GM23338 (cell line): ENCODE measurements at regions not wholly inside any gene's neighbourhood (a gene's known extent, or its start where the extent isn't known, plus 50 kb on each side); places are given as distances from the start of the nearest gene placed in this dataset.

Source experiments
- ATAC-seq: fragments of 200-7000 bp; cut with Tn5 transposase; 3 replicates; pipeline ENCODE4 v1.9.1; 2020
- DNase-seq: peaks from one replicate; pipeline ENCODE4 v3.0.0-alpha.2; 2015; ENCODE audit warnings: low spot score
- H2AFZ ChIP-seq: fragments of 200-600 bp; sonication (generic); 2 replicates; pipeline ENCODE4 v1.8.0; 2016; ENCODE audit warnings: antibody characterized with exemption, mild to moderate bottlenecking, moderate library complexity
- H3F3A ChIP-seq: fragments of 200-600 bp; sonication (generic); replicated peaks from 2 replicates; pipeline ENCODE4 v1.8.0; 2017; ENCODE audit warnings: antibody characterized with exemption, mixed run types, low read depth
- H3K27ac ChIP-seq: fragments of 200-600 bp; sonication (generic); 2 replicates; pipeline ENCODE4 v1.6.1; 2016; ENCODE audit warnings: low read depth
- H3K27me3 ChIP-seq: fragments of 200-600 bp; sonication (generic); 2 replicates; pipeline ENCODE4 v1.8.0; 2016; ENCODE audit warnings: mild to moderate bottlenecking, mixed run types, moderate library complexity; ENCODE audit not compliant: insufficient read depth
- H3K36me3 ChIP-seq: fragments of 200-600 bp; sonication (generic); 2 replicates; pipeline ENCODE4 v1.8.0; 2016; ENCODE audit warnings: mild to moderate bottlenecking; ENCODE audit not compliant: insufficient read depth
- H3K4me1 ChIP-seq: fragments of 200-600 bp; sonication (generic); 2 replicates; pipeline ENCODE4 v1.8.0; 2016; ENCODE audit warnings: mild to moderate bottlenecking, moderate library complexity; ENCODE audit not compliant: insufficient read depth
- H3K4me2 ChIP-seq: fragments of 200-600 bp; sonication (generic); 2 replicates; pipeline ENCODE4 v1.7.1; 2017; ENCODE audit warnings: mixed run types
- H3K4me3 ChIP-seq: fragments of 200-600 bp; sonication (generic); 2 replicates; pipeline ENCODE4 v1.6.1; 2016; ENCODE audit warnings: mixed run types
- H3K79me2 ChIP-seq: fragments of 200-600 bp; sonication (generic); replicated peaks from 2 replicates; pipeline ENCODE4 v1.8.0; 2017; ENCODE audit warnings: mild to moderate bottlenecking; ENCODE audit not compliant: insufficient read depth
- H3K9me2 ChIP-seq: fragments of 200-600 bp; sonication (generic); 2 replicates; pipeline ENCODE4 v1.8.0; 2017; ENCODE audit not compliant: insufficient read depth
- H4K20me1 ChIP-seq: fragments of 200-600 bp; sonication (generic); replicated peaks from 2 replicates; pipeline ENCODE4 v1.8.0; 2017; ENCODE audit warnings: mild to moderate bottlenecking; ENCODE audit not compliant: insufficient read depth
- H3K27ac Mint-ChIP-seq: 2 replicates; pipeline ENCODE4 v1.8.0; 2020; ENCODE audit warnings: inconsistent platforms, mild to moderate bottlenecking, moderate library complexity, mixed read lengths
- H3K27me3 Mint-ChIP-seq: 3 replicates; pipeline ENCODE4 v1.8.0; 2022; ENCODE audit warnings: low read depth, mild to moderate bottlenecking, moderate library complexity, mixed read lengths, inconsistent platforms; ENCODE audit not compliant: insufficient read depth, poor library complexity
- H3K36me3 Mint-ChIP-seq: 3 replicates; pipeline ENCODE4 v1.8.0; 2021; ENCODE audit warnings: low read depth, mild to moderate bottlenecking, inconsistent platforms, moderate library complexity, mixed read lengths
- H3K4me1 Mint-ChIP-seq: 3 replicates; pipeline ENCODE4 v1.8.0; 2020; ENCODE audit warnings: mild to moderate bottlenecking, inconsistent platforms, mixed read lengths
- H3K4me3 Mint-ChIP-seq: 3 replicates; pipeline ENCODE4 v1.8.0; 2021; ENCODE audit warnings: moderate library complexity, mild to moderate bottlenecking, inconsistent platforms, mixed read lengths
- H3K9me3 Mint-ChIP-seq: 3 replicates; pipeline ENCODE4 v1.8.0; 2020; ENCODE audit warnings: moderate library complexity, mild to moderate bottlenecking, inconsistent platforms, mixed read lengths
- CREB1 ChIP-seq: fragments of 250-450 bp; sonication (Bioruptor Pico); IDR thresholded peaks from 2 replicates; pipeline ENCODE4 v1.5.0; 2020; ENCODE audit warnings: low read depth, mild to moderate bottlenecking, moderate library complexity
- ETS1 ChIP-seq: IDR thresholded peaks from 2 replicates; pipeline ENCODE4 v1.6.1; 2016; ENCODE audit warnings: antibody characterized with exemption
- EZH2 ChIP-seq: fragments of 200-600 bp; sonication (generic); IDR thresholded peaks from one replicate; pipeline ENCODE4 v1.8.0; 2017; ENCODE audit warnings: antibody characterized with exemption, mild to moderate bottlenecking, low read depth; ENCODE audit not compliant: unreplicated experiment
- EZH2phosphoT487 ChIP-seq: fragments of 200-600 bp; sonication (generic); IDR thresholded peaks from one replicate; pipeline ENCODE4 v1.8.1; 2018; ENCODE audit warnings: antibody characterized with exemption; ENCODE audit not compliant: unreplicated experiment
- JUNB ChIP-seq: IDR thresholded peaks from one replicate; pipeline ENCODE4 v1.6.1; 2016; ENCODE audit warnings: antibody characterized with exemption; ENCODE audit not compliant: unreplicated experiment
- NANOG ChIP-seq: IDR thresholded peaks from 2 replicates; pipeline ENCODE4 v1.6.1; 2016; ENCODE audit warnings: antibody characterized with exemption, borderline replicate concordance
- POLR2AphosphoS5 ChIP-seq: IDR thresholded peaks from 2 replicates; pipeline ENCODE4 v1.6.1; 2016; ENCODE audit warnings: antibody characterized with exemption, low read depth
- STAT1 ChIP-seq: IDR thresholded peaks from one replicate; pipeline ENCODE4 v1.6.1; 2016; ENCODE audit warnings: antibody characterized with exemption; ENCODE audit not compliant: unreplicated experiment
- ZNF114 ChIP-seq: fragments of 250-450 bp; sonication (Bioruptor Pico); IDR thresholded peaks from 2 replicates; pipeline ENCODE4 v1.5.0; 2020; ENCODE audit warnings: mild to moderate bottlenecking, moderate library complexity
- ZNF331 ChIP-seq: fragments of 250-450 bp; sonication (Bioruptor Pico); IDR thresholded peaks from 2 replicates; pipeline ENCODE4 v1.5.0; 2020; ENCODE audit warnings: low read depth, mild to moderate bottlenecking, moderate library complexity
- TF ChIP-seq, protein P1 (sequence below), 2 experiments: fragments of 200-600 bp in 1 of 2; sonication (generic) in 1 of 2; conservative IDR thresholded peaks; 2 replicates each; pipeline versions ENCODE4 v1.5.1 to v1.6.1; 2016 to 2017; ENCODE audit warnings: antibody characterized with exemption in 2 of 2, low read depth in 2 of 2, mild to moderate bottlenecking in 2 of 2, moderate library complexity in 1 of 2
- TF ChIP-seq, protein P2 (sequence below): IDR thresholded peaks from one replicate; pipeline ENCODE4 v1.6.1; 2018; ENCODE audit warnings: antibody characterized with exemption; ENCODE audit not compliant: unreplicated experiment
- TF ChIP-seq, protein P3 (sequence below): fragments of 250-450 bp; sonication (Bioruptor Pico); IDR thresholded peaks from 2 replicates; pipeline ENCODE4 v1.5.0; 2020; ENCODE audit warnings: mild to moderate bottlenecking, moderate library complexity

GRCh38 chr20:48406912-48407340 is 420.9 kb downstream of the PREX1 start:
- Histone ChIP-seq H3K9me2 (no peaks in the 10 kb centered on the region), H3K4me1 (peaks cover 18% of the 10 kb centered on the region), H3F3A (no peaks in the 10 kb centered on the region), H3K4me3 (no peak overlapping the region), H3K79me2 (no peaks in the 10 kb centered on the region), H3K36me3 (no peaks in the 10 kb centered on the region), H4K20me1 (no peaks in the 10 kb centered on the region), H2AFZ (0 out of 2 replicates have a peak overlapping the region, but pooled peaks have one; percentile 18), H3K27me3 (no peaks in the 10 kb centered on the region), H3K4me2 (peak overlapping the region; percentile 60), H3K27ac (0 out of 2 replicates have a peak overlapping the region, but pooled peaks have one; percentile 29)
- Mint-ChIP-seq H3K9me3 (no peaks in the 10 kb centered on the region), H3K36me3 (no peaks in the 10 kb centered on the region), H3K4me1 (peaks cover 26% of the 10 kb centered on the region), H3K27ac (no peak overlapping the region), H3K4me3 (no peak overlapping the region), H3K27me3 (peaks cover 4% of the 10 kb centered on the region)
- peak; percentile 42 for ATAC-seq
- TF ChIP-seq, protein P1, sequence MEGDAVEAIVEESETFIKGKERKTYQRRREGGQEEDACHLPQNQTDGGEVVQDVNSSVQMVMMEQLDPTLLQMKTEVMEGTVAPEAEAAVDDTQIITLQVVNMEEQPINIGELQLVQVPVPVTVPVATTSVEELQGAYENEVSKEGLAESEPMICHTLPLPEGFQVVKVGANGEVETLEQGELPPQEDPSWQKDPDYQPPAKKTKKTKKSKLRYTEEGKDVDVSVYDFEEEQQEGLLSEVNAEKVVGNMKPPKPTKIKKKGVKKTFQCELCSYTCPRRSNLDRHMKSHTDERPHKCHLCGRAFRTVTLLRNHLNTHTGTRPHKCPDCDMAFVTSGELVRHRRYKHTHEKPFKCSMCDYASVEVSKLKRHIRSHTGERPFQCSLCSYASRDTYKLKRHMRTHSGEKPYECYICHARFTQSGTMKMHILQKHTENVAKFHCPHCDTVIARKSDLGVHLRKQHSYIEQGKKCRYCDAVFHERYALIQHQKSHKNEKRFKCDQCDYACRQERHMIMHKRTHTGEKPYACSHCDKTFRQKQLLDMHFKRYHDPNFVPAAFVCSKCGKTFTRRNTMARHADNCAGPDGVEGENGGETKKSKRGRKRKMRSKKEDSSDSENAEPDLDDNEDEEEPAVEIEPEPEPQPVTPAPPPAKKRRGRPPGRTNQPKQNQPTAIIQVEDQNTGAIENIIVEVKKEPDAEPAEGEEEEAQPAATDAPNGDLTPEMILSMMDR (conservative IDR thresholded peaks at IDR 0.05; ENCODE audit: low read depth in 2 of 2), result no peak
- TF ChIP-seq POLR2AphosphoS5, result no peak
- TF ChIP-seq, protein P2, sequence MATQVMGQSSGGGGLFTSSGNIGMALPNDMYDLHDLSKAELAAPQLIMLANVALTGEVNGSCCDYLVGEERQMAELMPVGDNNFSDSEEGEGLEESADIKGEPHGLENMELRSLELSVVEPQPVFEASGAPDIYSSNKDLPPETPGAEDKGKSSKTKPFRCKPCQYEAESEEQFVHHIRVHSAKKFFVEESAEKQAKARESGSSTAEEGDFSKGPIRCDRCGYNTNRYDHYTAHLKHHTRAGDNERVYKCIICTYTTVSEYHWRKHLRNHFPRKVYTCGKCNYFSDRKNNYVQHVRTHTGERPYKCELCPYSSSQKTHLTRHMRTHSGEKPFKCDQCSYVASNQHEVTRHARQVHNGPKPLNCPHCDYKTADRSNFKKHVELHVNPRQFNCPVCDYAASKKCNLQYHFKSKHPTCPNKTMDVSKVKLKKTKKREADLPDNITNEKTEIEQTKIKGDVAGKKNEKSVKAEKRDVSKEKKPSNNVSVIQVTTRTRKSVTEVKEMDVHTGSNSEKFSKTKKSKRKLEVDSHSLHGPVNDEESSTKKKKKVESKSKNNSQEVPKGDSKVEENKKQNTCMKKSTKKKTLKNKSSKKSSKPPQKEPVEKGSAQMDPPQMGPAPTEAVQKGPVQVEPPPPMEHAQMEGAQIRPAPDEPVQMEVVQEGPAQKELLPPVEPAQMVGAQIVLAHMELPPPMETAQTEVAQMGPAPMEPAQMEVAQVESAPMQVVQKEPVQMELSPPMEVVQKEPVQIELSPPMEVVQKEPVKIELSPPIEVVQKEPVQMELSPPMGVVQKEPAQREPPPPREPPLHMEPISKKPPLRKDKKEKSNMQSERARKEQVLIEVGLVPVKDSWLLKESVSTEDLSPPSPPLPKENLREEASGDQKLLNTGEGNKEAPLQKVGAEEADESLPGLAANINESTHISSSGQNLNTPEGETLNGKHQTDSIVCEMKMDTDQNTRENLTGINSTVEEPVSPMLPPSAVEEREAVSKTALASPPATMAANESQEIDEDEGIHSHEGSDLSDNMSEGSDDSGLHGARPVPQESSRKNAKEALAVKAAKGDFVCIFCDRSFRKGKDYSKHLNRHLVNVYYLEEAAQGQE, result no peak
- TF ChIP-seq STAT1, result no peak
- TF ChIP-seq EZH2phosphoT487, result no peak
- no peak for TF ChIP-seq NANOG
- no peak for TF ChIP-seq ZNF114 (CRISPR knock-in tag)
- no peak for TF ChIP-seq ZNF331 (CRISPR knock-in tag)
- TF ChIP-seq ETS1, result no peak
- TF ChIP-seq CREB1, result no peak
- TF ChIP-seq JUNB, result no peak
- TF ChIP-seq, protein P3, sequence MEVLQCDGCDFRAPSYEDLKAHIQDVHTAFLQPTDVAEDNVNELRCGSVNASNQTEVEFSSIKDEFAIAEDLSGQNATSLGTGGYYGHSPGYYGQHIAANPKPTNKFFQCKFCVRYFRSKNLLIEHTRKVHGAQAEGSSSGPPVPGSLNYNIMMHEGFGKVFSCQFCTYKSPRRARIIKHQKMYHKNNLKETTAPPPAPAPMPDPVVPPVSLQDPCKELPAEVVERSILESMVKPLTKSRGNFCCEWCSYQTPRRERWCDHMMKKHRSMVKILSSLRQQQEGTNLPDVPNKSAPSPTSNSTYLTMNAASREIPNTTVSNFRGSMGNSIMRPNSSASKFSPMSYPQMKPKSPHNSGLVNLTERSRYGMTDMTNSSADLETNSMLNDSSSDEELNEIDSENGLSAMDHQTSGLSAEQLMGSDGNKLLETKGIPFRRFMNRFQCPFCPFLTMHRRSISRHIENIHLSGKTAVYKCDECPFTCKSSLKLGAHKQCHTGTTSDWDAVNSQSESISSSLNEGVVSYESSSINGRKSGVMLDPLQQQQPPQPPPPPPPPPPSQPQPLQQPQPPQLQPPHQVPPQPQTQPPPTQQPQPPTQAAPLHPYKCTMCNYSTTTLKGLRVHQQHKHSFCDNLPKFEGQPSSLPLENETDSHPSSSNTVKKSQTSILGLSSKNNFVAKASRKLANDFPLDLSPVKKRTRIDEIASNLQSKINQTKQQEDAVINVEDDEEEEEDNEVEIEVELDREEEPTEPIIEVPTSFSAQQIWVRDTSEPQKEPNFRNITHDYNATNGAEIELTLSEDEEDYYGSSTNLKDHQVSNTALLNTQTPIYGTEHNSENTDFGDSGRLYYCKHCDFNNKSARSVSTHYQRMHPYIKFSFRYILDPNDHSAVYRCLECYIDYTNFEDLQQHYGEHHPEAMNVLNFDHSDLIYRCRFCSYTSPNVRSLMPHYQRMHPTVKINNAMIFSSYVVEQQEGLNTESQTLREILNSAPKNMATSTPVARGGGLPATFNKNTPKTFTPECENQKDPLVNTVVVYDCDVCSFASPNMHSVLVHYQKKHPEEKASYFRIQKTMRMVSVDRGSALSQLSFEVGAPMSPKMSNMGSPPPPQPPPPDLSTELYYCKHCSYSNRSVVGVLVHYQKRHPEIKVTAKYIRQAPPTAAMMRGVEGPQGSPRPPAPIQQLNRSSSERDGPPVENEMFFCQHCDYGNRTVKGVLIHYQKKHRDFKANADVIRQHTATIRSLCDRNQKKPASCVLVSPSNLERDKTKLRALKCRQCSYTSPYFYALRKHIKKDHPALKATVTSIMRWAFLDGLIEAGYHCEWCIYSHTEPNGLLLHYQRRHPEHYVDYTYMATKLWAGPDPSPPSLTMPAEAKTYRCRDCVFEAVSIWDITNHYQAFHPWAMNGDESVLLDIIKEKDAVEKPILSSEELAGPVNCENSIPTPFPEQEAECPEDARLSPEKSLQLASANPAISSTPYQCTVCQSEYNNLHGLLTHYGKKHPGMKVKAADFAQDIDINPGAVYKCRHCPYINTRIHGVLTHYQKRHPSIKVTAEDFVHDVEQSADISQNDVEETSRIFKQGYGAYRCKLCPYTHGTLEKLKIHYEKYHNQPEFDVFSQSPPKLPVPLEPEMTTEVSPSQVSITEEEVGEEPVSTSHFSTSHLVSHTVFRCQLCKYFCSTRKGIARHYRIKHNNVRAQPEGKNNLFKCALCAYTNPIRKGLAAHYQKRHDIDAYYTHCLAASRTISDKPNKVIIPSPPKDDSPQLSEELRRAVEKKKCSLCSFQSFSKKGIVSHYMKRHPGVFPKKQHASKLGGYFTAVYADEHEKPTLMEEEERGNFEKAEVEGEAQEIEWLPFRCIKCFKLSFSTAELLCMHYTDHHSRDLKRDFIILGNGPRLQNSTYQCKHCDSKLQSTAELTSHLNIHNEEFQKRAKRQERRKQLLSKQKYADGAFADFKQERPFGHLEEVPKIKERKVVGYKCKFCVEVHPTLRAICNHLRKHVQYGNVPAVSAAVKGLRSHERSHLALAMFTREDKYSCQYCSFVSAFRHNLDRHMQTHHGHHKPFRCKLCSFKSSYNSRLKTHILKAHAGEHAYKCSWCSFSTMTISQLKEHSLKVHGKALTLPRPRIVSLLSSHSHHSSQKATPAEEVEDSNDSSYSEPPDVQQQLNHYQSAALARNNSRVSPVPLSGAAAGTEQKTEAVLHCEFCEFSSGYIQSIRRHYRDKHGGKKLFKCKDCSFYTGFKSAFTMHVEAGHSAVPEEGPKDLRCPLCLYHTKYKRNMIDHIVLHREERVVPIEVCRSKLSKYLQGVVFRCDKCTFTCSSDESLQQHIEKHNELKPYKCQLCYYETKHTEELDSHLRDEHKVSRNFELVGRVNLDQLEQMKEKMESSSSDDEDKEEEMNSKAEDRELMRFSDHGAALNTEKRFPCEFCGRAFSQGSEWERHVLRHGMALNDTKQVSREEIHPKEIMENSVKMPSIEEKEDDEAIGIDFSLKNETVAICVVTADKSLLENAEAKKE (CRISPR knock-in tag), result no peak
- no peak for TF ChIP-seq EZH2
- DNase-seq, result no peak
